ENCODE measurements at regions not wholly inside any gene's neighbourhood (a gene's known extent, or its start where the extent isn't known, plus 50 kb on each side); places are given as distances from the start of the nearest gene placed in this dataset.

DNA sequence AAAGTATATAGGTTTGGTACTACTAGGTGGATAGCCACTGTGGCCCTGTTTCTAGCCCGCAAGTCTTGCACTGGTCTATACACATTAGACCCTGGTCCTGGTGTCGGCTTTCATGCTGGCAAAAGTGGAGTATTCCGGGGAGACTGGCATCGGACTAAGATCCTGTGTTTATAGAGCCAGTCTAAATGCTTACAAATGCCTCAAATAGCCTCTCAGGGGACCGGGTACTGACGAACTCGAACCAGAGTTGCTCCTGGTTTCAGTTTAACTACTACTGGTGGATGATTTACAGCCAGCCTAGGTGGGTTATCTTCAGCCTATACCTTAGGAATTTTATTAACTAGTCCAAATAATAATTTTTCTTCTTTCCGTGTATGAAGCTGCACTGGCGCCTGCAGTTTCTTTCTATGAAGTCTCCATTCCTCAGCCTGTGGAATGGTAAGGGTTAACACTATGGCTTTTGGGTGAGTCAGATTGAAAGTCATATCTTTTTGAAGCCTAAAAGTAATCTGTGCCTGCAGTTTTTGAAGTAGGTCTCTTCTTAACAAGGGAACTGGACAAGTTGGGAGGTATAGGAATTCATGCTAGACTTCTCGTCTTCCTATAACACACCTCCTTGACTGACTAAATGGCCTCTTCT lies 51.3 kb downstream of the OR10H4 start:
- DNase-seq: no peak

DNA sequence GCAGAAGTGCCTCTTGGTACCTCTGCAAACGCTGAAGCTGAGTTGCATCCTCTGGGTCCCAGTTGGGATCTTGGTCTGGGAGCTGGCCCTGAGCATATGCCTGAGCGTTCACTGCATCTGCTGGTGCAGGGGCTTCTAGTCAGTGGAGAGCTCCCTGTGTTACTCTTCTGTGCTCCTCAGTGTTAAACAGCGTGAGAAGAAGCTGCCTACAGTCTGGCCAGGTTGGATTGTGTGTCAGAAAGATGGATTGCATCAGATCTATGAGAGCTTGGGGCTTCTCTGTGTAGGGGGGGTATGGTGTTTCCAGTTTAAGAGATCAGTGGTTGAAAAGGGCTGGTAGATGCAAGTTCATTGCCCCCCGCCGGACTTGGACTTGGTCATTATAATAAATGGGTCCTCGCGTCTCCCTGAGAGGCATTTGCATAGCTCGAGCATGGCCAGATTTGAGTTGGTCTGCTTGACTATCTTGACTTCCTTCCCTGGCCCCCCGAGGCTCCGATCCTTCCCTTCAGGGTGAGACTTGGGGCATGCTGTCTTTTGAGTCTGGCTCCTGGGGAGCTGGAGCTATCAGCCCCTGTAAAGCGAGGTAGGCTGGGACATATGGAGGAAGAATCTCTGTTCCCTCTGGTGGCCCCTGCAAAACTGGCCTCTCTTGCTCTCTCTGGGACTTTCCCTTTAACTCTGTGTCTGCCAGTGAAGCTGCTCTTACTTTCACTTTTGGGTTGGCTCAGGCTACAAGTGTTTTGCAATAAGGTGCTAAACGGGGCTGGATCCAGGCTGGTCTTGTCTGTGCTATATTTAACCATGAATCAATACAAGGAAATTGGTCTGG lies 52.9 kb downstream of the OR10H4 start:
- peak; percentile 46 for DNase-seq

DNA sequence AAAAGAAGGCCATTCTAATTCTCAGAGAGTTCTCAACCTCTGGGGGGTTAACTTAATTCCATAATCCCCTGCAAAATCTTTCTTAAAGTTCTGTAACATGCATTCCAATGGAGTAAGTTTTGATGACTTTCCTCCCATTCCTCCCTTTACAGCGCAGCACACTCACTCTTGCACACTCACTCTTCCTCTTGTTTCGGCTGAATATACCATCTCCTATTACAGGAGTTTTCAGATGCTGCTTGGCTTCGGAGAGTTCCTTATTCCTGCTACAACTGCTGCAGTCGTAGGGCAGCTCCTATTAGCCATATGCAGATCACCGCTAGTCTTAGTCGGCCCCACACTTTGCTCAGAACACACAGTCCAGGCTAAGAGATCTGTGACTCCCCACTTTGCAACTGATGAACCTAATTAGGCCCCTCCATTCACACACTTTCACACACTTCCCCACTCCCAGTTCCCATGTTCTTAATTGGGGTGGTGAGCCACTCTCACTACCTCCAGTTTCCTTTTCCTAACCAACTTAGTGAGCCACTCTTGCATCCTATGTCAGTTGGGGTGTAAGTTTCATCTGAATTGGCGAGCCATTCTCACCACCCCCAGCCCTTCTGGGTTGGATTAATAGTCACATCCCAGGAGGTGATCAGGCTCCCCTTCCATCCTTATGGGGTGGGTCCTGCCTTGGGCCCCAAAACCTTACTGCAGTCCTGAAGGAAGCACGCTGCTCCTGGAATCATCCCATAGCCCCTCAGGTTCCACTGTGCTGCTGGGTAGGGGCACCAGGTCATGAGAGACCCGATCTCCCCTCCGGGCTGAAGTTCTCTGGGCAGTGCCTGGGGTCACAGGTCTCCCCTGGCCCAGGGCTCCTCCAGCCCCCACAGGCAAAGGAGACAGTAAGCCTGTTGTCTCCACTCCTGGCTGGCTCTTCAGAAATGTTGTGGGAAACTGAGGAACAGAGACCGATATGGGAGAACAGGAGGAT lies 53.9 kb downstream of the OR10H4 start:
- DNase-seq: no peak

DNA sequence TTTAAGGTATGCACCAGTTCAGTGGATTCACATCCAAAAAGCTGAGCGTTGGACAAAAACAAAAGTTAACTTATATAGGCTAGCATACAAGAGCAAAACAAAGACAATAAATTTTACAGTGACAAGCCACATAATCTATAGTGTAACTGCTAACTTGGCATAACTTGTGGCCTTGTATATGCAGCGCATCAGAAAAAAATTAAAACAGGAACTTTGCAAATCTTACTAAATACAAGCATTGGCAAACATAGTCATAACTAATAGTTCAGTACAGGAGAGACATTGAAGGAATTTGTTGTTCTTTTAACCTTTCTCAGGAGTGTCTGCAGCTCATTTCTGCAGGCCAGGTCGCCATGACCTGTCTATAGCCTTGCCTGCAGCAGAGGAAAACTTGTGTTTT lies 54.6 kb downstream of the OR10H4 start:
- no peak for DNase-seq

DNA sequence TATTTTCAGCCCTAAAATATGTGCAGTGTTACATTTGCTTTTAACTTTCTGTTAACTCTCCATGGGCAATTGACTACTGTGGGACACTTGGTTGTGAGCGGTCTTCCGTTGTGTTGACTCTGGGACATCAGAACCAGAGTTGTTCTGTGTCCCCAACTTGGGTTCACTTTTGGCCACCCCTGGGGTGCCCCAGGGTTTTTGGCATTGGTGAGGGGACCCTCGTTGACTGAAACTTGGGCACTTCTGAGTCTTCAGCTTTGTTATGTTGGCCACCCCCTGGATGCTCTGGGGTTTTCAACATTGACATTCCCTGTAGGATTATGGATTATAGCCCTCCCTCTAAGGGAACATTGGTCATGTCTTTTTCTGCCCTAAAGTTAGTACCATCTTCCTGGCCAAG lies 57.1 kb downstream of the OR10H4 start:
- DNase-seq: no peak

DNA sequence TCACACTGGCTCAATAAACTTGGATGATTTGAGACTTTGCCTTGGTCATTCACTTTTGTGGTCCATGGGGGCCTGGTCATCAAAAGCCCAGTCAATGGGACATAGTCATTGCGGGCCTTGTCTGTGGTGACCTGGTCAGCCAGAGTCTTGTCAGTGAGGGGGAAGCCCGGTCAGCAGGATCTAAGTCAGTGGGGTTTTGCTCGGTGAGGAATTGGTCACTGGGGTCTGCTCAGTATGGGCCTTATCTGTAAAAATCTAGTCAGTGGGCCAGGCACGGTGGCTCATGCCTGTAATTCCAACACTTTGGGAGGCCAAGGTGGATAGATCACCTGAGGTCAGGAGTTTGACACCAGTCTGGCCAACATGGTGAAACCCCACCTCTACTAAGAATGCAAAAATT lies 63.7 kb upstream of the TPM4 start:
- DNase-seq: no peak

DNA sequence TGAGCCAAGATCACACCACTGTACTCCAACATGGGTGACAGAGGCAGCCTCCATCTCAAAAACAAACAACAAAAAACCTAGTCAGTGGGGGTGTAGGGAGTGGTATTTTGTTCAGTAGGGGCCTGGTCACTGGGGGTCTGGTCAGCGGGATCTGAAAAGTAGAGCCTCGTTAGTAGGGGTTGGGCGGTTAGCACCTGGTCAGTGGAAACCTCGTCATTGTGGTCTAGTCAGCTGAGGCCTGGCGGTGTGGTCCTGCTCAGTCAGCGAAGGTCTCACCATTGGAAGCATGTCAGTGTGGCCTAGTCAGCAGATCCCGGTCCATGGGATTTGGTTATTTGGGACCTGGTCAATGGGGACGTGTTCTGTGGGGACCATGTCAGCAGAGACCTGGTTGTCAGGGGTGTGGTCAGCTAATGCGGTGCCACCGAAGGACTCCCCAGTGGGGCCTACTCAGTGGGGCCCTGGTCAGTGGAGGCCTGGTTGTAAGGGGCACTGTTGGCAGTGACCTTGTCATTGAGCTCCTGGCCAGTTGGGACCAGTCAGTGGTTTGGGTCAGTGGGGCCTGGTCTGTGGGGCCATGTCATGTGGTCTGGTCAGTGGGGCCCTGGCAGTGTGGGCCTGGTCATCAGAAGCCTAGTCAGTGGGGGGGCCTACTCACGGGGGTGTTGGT lies 63.0 kb upstream of the TPM4 start:
- DNase-seq: no peak

DNA sequence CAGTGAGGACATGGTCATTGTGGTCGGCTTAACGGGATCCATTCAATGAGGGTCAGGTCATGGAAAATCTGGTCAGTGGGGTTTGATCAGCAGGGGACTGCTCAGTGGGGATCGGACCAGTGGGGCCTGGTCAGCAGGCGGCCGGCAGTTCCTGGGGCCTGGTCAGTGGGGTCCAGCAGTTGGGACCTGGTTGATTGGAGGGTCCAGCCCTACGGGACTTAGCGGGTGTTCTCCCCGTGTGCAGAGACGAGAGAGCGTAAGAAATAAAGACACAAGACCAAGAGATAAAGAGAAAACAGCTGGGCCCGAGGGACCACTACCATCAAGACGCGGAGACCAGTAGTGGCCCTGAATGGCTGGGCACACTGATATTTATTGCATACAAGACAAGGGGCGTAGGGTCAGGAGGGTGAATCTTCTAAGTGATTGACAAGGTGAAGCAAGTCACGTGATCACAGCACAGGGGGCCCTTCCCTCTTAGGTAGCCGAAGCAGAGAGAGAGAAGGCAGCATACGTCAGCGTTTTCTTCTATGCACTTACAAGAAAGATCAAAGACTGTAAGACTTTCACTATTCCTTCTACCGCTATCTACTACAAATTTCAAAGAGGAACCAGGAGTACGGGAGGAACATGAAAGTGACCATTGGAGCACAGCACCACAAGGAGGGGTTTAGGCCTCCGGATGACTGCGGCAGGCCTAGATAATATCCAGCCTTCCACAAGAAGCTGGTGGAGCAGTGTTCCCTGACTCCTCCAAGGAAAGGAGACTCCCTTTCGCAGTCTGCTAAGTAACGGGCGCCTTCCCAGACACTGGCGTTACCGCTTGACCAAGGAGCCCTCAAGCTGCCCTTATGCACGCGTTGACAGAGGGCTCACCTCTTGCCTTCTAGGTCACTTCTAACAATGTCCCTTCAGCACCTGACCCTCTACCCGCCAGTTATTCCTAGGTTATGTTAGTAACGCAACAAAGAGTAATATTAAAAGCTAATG lies 62.1 kb upstream of the TPM4 start:
- no peak for DNase-seq

DNA sequence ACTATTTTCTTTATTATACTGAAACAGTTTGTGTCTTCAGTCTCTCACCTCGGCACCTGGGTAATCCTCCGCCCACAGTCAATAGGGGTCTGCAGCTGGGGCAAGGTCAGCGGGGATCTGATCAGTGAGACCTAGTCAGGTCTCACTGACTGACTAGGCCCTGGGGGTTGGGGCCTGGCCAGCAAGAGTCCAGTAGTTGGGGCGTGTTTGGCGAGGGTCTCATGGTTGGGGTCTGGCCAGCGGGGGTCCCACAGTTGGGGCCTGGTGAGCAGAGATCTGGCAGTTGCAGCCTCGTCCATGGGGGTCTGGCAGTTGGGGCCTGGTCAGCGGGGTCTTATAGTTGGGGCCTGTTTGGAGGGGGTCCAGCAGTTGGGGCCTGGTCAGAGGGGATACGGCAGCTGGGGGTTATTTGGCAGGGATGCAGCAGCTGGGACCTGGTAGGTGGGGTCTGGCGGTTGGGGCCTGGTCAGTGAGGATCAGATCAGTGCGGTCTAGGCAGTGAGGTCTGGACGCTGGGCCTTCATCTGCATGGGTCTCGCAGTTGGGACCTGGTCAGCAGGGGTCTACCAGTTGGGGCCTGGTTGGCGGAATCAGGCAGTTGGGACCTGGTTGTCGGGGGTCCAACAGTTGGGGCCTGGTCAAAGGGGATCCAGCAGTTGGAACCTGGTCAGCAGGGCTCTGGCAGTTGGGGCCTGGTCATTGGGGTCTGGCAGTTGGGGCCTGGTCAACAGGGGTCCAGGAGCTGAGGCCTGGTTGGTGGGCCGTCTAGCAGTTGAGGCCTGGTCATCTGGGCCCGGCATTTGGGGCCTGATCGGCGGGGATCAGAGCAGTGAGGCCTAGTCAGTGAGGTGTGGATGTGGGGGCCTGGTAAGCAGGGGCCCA lies 61.1 kb upstream of the TPM4 start:
- DNase-seq: no peak

DNA sequence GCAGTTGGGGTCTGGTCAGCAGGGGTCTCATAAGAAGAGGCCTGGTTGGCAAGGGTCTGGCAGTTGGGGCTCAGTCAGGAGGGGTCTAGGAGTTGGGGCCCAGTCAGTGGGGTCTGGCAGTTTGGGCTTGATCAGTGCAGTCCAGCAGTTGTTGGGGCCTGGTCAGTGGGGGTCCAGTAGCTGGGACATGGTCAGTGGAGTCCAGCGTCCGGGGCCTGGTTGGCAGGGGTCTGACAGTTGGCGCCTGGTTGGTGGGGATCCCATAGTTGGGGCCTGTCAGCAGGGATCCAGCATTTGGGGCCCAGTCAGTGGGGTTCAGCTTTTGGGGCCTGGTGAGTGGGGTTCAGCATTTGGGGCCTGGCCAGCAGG lies 60.5 kb upstream of the TPM4 start:
- no peak for DNase-seq

DNA sequence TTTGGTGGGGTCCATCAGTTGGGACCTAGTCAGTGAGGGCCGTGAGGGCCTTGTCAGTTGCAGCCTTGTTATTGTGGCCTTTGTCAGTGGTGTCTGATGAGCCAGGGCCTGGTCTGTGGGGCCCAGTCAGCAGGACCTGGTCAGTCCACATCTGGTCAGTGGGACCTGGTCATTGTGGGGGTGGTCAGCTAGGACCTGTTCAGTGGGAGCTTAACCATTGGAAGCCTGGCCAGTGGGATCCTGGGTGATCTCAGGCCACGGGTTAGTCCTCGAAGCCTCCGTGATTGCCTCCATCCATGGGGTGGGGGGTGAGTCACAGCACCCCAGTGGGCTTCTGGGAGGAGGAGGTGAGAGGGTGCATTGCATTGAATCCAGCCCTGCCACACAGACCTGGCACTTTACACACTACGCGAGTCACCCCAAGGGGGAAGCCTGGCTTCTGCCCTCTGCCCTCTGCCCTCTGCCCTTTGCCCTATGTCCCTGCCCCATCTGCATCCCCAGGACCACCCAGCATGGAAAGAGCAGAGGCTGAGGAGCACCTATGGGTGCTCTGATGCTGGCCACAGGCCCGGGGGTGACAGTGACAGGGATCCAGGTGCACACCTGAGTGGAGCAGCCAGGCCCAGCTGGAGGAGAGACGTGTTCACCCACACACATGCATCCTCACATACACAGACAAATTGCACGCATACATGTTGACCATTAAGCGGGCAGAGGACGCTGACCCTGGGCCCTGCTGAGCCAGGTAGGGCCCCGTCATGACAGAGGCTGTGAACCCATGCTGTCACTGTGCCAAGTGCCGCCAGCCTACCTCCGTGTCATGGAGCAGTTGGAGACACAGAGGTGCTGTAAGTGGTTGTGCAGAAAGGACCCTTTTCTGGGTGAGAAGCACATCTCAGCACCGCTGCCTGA lies 59.8 kb upstream of the TPM4 start:
- no peak for DNase-seq

DNA sequence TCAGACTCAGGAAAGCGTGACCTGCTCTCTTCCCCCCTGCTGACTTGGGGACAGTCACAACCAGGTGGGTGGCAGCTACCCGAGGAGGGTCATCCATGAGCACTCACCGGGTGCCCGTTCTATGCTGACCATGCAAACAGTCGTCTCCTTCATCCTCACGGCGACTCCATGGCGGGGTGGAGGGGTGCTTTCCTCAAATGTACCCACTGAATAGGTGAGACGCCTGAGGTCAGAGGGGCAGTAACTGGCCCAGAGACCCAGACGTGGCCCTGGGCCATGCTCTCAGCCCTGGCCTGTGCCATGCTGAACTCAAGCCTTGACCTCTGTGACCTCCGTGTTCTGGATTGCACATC lies 59.2 kb upstream of the TPM4 start:
- DNase-seq: no peak

DNA sequence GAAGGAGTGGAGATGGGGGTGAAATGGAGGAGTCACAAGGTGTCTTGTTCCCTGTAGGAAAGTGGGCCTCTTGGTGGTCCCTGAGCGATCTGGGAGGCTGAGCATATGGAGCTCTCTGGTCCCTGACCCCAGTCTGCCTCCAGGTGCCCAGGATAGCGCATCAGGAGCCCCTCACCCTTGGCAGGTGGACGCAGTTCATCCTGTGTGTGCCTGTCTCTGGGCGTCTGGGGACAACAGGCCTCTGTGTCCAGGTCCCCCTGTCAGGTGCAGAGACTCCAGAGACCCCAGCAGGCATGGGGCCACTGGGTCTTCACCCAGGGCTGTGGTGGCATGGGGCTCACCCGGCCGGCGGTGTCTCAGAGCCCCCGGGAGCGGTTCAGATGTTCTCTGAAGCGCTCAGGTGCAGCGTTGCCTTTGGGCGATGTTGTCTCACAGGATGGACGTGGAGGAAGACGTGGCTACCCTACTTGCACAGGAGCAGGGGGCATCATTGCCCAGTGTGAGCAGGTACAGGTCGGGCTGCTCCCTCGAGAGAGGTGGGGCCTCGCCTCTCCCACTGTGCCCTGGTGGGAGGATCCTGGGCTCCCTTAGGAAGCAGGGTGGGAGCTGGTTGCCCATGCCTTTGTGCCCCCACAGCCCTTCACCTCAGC lies 58.1 kb upstream of the TPM4 start:
- no peak for DNase-seq

DNA sequence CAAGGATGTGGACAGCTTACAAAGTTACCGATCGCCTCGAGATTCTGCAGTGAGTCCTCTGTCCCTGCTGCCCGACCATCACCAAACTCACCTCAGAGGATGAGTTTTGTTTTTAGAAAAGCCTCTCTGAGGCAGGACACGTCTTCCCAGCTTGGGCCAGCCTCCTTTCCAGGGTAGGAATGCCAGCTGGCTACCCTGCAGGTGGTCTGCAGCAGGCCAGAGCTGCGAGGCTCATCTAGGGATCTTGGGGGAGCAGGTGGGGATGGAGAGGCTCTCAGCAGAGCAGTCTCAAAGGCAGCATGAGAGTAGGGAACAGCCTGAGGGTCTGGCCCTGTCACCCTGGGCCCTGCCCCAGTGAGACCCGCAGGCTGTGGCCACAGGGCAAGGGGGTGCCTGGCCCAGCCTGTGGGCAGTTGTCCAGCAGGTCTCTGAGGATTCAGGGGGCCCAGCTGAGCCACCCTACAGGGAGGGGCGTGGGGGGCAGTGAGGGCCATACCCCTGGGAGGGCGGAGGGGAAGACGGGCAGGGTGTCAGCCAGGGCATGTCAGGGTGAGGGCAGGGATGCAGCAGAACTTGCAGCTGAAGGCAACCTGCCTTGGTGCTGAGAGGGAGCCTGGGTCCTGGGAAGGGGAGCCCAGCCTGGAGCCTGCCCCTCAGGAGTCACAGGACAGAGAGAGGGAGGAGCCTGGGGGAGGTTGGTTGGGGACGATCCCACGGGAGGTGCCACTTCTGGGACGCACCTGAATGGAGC lies 57.3 kb upstream of the TPM4 start:
- DNase-seq: no peak

DNA sequence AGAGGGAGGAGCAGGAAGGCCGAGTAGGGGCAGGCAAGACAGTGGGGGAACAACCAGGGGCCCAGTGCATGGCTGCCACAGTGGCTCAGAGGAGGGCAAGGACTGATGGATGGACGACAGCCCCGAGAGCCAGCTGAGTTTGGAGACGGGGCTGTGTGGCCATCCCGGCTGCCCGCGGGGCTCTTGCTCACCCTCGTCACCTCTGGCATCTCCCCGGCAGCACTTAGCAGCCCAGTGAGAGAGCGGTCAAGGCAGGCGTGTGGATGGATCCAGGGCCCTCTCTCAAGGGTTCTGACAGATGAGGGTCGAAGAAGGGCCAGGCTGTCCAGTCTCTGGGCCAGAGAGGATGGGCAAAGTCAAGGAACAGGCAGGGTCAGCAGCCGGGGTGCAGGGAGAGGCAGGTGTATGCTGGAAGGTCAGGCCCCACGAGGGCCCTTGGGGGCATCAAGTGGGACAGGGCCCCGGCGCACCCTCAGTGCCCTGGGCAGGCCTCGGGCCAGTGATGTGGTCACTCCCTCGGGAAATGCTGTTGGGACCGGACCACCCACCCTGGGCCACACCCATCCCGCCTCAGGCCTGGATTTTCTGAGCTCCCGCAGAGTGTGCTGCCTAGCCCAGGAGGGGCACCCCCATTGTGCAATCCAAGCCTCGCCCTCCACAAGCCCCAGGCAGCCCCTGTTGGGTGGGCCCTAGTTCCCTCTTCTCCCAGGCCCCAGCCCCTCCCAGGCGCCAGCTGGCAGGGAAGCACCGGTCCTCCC lies 56.4 kb upstream of the TPM4 start:
- no peak for DNase-seq

DNA sequence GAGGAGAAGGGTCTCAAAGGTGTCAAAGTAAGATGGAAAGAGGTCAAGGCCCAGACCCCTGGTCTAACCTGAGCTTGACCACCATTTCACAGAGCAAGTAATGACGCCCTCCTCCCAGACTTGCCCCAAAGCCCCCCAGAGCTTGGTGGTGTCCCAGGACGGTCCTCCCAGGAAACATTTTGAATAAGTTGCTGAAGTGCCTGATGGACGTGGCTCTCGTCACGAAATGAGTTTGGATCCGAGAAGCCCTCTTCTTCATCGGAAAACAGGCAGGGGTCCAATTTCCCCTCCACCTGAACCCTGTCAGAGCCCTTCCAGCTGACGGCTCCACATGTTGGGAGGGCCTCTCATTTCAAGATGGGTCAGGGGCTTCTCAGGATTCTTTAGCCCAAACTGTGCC lies 54.5 kb upstream of the TPM4 start:
- DNase-seq: no peak

DNA sequence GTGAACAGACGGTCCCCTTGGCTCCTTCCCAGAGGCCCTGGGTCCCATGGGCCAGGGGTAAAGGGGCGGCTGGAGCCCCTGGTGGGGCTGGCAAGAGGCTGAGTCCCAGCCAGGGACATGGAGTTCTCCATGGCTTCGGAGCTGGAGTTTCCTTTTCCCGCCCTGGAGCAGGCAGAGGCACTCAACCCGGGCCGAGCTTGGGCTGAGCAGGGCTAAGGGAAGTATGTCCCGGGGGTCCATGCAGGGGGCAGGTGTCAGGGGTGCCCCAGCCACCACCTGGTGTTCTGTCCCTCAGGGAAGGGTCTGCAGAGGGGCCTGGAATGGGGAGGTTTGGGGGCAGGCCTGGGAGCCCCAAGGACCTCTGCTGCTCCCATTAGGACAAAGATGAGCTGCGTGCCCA lies 54.0 kb upstream of the TPM4 start:
- no peak for DNase-seq

DNA sequence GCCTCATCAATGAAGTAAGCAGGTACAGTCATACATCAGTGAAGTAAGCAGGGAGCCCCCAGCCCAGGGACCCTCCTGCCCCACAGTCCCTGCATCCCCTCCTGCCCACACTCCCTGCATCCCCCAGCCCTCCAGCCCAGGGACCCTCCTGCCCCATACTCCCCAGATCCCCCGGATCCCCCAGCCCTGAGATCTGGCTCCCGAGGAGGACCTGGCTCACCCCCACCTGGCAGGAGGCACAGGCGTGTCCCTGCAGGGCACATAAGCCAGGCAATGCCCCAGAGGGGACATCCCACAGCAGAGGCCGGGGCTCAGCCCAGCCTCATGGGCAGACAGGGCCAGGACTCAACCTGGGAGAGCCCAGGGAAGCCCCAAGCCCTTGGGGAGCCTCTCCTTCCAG lies 53.6 kb upstream of the TPM4 start:
- DNase-seq: no peak
